Calu3 (cell line): ENCODE measurements at regions not wholly inside any gene's neighbourhood (a gene's known extent, or its start where the extent isn't known, plus 50 kb on each side); places are given as distances from the start of the nearest gene placed in this dataset.

ENCODE experiments used
- BruUV-seq: library from RNA; stranded (reverse); fragments of 400-500 nt; replicated peaks from 2 replicates; lab custom pipeline; 2021; lab: Mats Ljungman, UMichigan
- CTCF ChIA-PET: fragments of 300-600 bp; sonication (Branson Sonifier 250); formaldehyde crosslinking; loops from one replicate; lab custom pipeline; 2022; ENCODE audit warnings: antibody characterized with exemption; lab: Charles Lee
- DNase-seq: peaks from one replicate; pipeline ENCODE4 v3.0.0; 2022
- H3K27ac Mint-ChIP-seq: one replicate; pipeline ENCODE4 v1.8.0; 2022; ENCODE audit warnings: mixed read lengths; ENCODE audit not compliant: unreplicated experiment
- H3K27me3 Mint-ChIP-seq: one replicate; pipeline ENCODE4 v1.8.0; 2022; ENCODE audit warnings: mixed read lengths; ENCODE audit not compliant: unreplicated experiment
- H3K36me3 Mint-ChIP-seq: one replicate; pipeline ENCODE4 v1.8.0; 2022; ENCODE audit warnings: mild to moderate bottlenecking, moderate library complexity, mixed read lengths; ENCODE audit not compliant: insufficient read depth, unreplicated experiment
- H3K4me1 Mint-ChIP-seq: one replicate; pipeline ENCODE4 v1.8.0; 2022; ENCODE audit warnings: mild to moderate bottlenecking, low read depth, mixed read lengths; ENCODE audit not compliant: unreplicated experiment
- H3K4me3 Mint-ChIP-seq: one replicate; pipeline ENCODE4 v1.8.0; 2022; ENCODE audit warnings: mild to moderate bottlenecking, low read depth, moderate library complexity, mixed read lengths; ENCODE audit not compliant: unreplicated experiment
- H3K9me3 Mint-ChIP-seq: one replicate; pipeline ENCODE4 v1.8.0; 2022; ENCODE audit warnings: low read depth, mixed read lengths; ENCODE audit not compliant: unreplicated experiment
- intact Hi-C: fragments of 100-400 bp; cut with micrococcal nuclease; formaldehyde crosslinking; loops from one replicate; pipeline ENCODE4 v1.10.0; 2022; ENCODE audit not compliant: unreplicated experiment
- TF ChIP-seq, protein P1 (sequence below): fragments of 200-600 bp; IDR thresholded peaks from one replicate; pipeline ENCODE4 v1.8.0; 2022; ENCODE audit warnings: antibody characterized with exemption; ENCODE audit not compliant: unreplicated experiment

DNA sequence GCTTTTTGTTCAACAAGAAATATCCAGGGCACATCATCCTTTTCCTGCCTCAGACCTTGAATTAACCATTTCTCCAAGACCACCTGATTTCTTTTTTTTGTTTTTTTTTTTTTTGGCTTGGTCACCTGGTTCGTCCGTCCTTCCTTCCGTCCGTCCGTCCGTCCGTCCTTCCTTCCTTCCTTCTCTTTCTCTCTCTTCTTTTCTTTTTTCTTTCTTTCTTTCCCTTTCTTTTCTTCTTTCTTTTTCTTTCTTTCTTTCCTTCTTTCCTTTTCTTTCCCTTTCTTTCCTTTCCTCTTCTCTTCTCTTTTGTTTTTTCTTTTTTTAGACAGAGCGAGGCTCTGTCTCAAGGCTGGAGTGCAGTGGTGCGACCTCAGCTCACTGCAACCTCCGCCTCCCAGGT lies 80.7 kb downstream of the TET3 start:
- BruUV-seq = no TSS peak
- CTCF ChIA-PET = interaction anchor here (1.2 kb wide), 1 partner anchor 46 kb away, joined by 3 read pairs; no protein-coding TSS in a partner anchor
- H3K27ac Mint-ChIP-seq = no peak overlapping the region
- H3K36me3 Mint-ChIP-seq = no peaks in the 10 kb centered on the region
- TF ChIP-seq, protein P1, sequence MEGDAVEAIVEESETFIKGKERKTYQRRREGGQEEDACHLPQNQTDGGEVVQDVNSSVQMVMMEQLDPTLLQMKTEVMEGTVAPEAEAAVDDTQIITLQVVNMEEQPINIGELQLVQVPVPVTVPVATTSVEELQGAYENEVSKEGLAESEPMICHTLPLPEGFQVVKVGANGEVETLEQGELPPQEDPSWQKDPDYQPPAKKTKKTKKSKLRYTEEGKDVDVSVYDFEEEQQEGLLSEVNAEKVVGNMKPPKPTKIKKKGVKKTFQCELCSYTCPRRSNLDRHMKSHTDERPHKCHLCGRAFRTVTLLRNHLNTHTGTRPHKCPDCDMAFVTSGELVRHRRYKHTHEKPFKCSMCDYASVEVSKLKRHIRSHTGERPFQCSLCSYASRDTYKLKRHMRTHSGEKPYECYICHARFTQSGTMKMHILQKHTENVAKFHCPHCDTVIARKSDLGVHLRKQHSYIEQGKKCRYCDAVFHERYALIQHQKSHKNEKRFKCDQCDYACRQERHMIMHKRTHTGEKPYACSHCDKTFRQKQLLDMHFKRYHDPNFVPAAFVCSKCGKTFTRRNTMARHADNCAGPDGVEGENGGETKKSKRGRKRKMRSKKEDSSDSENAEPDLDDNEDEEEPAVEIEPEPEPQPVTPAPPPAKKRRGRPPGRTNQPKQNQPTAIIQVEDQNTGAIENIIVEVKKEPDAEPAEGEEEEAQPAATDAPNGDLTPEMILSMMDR = no peak
- no peaks in the 10 kb centered on the region for H3K27me3 Mint-ChIP-seq
- no peak overlapping the region for H3K4me3 Mint-ChIP-seq
- H3K9me3 Mint-ChIP-seq = no peaks in the 10 kb centered on the region
- peaks cover 8% of the 10 kb centered on the region for H3K4me1 Mint-ChIP-seq
- DNase-seq = no peak
- intact Hi-C loops = no loop called here

GRCh38 chr2:74066491-74067203 lies 81.1 kb downstream of the BOLA3 start:
- intact Hi-C loops = no loop called here
- Mint-ChIP-seq H3K4me1 (peaks cover 8% of the 10 kb centered on the region), H3K27me3 (no peaks in the 10 kb centered on the region), H3K27ac (no peak overlapping the region), H3K4me3 (no peak overlapping the region), H3K9me3 (no peaks in the 10 kb centered on the region), H3K36me3 (no peaks in the 10 kb centered on the region)
- CTCF ChIA-PET = interaction anchor here (1.2 kb wide), 1 partner anchor 47 kb away, joined by 3 read pairs; no protein-coding TSS in a partner anchor
- TF ChIP-seq, protein P1 = no peak
- no peak for DNase-seq
- BruUV-seq = no TSS peak

- no peak overlapping the region for H3K27ac Mint-ChIP-seq
- no peak for DNase-seq
- TF ChIP-seq, protein P1 = no peak
- H3K9me3 Mint-ChIP-seq = no peaks in the 10 kb centered on the region
- intact Hi-C loops = no loop called here
- no TSS peak for BruUV-seq
- H3K4me3 Mint-ChIP-seq = no peak overlapping the region
- CTCF ChIA-PET = no interaction called here
- peaks cover 8% of the 10 kb centered on the region for H3K4me1 Mint-ChIP-seq
- H3K27me3 Mint-ChIP-seq = no peaks in the 10 kb centered on the region
- H3K36me3 Mint-ChIP-seq = no peaks in the 10 kb centered on the region
Measured at GRCh38 chr2:74067221-74067747, 80.4 kb downstream of the BOLA3 start.

DNA sequence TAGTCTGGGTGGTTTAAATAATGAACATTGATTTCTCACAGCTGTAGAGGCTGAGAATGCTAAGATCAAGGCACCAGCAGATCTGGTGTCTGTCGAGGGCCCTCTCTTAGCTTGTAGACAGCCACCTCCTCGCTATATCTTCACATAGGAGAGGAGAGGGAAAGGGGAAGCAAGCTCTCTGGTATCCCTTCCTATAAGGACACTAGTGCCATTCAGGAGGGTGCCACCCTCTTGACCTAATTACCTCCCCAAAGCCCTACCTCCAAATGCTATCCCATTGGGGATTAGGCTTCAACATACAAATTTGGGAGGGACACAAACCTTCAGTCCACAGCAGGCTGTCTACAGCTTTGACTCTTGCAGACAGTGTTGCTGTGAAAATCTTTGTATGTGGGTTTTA lies 76.7 kb downstream of the BOLA3 start:
- BruUV-seq = no TSS peak
- Mint-ChIP-seq H3K27ac (no peak overlapping the region), H3K36me3 (peaks cover 15% of the 10 kb centered on the region), H3K9me3 (no peaks in the 10 kb centered on the region), H3K27me3 (no peaks in the 10 kb centered on the region), H3K4me1 (no peaks in the 10 kb centered on the region), H3K4me3 (no peak overlapping the region)
- CTCF ChIA-PET = no interaction called here
- no peak for DNase-seq
- TF ChIP-seq, protein P1 = no peak
- intact Hi-C loops = no loop called here
